Non-pigmented ciliary epithelial cell (primary cell): ENCODE measurements at regions not wholly inside any gene's neighbourhood (a gene's known extent, or its start where the extent isn't known, plus 50 kb on each side); places are given as distances from the start of the nearest gene placed in this dataset.
A peak's percentile ranks its signal among the peaks of the same experiment; 100 is the strongest.
"Not testable (repeated sequence)": the region's sequence is repeated elsewhere in the genome, so short reads cannot be mapped to it uniquely, and the experiment has no call there.

ENCODE experiments used
- DNase-seq: peaks from one replicate; pipeline ENCODE4 v3.0.0-alpha.2; 2010; ENCODE audit warnings: low read depth

DNA sequence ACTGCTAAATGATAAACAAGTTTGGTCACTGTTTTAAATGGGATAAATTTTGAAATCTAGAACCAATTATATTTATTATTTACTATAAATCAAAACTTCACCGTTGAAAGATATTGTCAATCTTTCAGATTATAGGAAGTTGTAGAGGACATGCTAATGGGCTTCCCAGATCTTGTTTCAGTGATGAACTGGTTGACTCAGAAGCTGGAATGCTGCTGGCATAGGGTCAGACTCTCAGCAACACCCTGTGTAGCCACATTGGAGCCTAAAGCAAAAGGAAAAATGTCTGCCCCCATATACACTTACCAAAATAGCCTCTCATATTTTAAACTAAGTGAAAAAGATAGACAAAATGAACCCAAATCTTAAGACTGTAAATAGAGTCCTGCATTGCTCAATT, 916.9 kb upstream of the SOX9 start:
- DNase-seq = no peak

DNA sequence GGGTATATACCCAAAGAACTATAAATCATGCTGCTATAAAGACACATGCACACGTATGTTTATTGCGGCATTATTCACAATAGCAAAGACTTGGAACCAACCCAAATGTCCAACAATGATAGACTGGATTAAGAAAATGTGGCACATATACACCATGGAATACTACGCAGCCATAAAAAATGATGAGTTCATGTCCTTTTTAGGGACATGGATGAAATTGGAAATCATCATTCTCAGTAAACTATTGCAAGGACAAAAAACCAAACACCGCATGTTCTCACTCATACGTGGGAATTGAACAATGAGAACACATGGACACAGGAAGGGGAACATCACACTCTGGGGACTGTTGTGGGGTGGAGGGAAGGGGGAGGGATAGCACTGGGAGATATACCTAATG, 914.9 kb upstream of the SOX9 start:
- DNase-seq = not testable (repeated sequence)

DNA sequence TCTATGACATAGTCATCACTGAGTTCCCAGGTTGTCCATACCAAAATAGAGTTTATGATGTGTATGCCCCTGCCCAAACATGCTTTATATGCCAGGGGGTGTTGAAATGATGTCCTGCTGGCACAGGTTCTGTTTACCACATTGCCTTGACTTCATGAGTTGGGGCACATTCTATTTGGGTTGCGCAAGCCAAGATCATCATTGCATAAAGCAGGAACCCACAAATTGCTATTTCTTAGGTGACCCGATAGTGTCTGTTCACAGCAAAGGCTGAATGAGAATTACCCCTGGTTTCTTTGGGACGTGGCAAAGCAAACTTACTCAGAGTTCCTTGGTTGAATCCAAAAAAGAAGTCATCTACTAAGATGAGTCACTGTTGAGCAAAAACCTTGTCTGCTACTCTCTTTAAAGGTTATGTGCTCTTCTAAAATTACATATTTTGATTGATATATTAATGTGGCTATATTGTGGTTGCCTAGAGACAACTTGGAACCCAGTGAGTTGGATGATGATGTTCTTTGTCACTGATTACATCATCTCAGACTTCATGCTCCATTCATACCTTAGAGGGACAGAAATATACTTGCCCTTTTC, 912.6 kb upstream of the SOX9 start:
- no peak for DNase-seq

DNA sequence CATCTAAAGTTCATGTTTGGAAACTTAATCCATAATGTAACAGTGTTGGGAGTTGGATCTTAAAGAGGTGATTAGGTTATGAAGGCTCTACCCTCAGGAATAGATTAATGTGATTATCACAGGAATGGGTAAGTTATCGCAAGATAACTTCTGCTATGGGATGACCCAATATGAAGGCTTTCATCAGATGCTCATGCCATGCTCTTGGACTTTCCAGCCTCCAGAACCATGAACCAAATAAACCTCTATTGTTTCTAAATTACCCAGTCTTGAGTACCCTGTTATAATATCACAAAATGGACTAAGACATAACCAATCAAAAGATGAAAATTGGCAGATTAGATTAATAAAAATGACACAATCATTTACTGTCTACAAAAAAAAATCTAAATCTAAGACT, 906.9 kb upstream of the SOX9 start:
- no peak for DNase-seq

DNA sequence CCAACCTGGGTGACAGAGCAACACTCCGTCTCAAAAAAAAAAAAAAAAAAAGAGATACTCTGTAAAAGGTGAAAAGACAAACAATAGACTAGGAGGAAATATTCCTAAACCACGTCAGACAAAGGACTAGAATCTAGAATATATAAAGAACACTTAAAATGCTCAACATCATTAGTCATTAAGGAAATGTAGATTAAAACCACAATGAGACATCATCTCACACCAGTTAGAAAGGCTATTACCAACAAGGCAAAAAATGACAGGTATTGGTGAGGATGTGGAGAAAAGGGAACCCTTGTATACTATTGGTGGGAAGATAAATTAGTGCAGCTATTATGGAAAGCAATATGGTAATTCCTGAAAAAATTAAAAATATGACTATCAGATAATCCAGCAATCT, 903.1 kb upstream of the SOX9 start:
- no peak for DNase-seq

DNA sequence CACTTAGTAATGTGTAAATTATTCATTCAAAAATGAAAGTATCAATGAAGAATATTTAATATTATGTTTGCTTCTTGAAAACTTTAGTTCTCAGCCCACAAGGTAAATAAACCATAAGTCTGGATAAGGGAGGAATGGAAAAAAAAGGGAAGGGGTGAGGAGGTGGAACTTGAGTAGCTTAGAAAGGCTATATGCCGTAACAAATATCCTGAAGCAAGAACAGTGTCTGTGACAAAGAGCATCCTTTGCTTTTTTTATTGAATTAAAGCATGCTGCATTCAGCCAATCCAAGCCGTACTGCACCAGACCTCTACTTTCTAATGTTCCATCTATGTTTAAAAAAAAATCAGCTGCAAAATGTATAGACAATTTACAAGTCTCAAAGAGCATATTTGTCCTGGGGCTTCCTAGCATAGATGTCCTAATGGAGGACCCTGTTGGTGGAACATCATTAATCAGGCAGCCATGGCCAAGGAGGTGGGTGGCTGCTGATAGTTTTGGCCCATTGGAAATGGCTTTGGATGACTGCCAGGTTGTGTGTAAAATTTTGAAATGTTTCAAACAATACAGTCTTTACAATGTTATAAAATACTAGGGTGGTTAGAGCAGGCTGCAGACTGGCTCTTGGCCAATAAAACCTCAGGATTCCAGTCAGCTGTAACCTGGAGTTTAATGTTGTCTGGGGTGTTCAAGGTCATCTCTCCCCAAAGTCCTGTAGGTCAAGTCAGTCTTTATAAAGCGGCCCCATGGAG, 895.8 kb upstream of the SOX9 start:
- DNase-seq = no peak

DNA sequence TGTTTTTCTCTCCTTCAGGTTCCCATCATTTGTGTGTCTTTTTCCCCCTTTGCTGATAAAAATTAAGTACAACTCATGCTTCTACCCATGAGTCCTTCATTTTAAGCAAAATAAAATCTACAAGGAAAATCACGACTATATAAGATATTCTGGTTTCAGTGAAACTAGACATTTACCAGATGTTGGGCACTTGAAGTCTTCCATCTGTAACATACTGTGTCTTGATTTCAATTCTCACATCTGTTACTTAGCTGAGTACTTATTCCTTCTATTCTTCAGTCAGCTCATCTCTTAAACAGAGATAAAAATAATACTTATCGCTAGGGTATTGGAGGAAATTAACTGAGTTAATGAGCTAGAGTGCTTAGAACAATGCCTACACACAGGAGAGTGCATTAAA, 893.0 kb upstream of the SOX9 start:
- DNase-seq = no peak

DNA sequence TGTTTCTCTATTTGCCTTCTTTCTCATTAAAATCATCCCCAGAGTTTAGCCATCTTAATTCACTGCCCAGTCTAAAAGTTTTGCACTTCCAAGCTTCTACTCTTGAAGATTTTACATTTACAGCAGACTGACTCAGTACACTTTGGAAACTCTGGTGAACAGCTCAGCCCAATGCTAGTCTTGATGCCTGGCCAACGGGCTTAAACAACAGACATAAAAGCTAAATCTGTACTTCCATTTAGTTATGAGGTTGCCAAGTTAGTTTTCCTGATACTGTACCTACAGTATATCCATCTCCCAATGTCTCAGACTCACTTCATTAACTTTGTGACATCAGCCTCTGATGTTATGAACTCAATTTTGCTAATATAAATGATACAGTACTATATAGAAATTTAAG, 891.8 kb upstream of the SOX9 start:
- DNase-seq = no peak

DNA sequence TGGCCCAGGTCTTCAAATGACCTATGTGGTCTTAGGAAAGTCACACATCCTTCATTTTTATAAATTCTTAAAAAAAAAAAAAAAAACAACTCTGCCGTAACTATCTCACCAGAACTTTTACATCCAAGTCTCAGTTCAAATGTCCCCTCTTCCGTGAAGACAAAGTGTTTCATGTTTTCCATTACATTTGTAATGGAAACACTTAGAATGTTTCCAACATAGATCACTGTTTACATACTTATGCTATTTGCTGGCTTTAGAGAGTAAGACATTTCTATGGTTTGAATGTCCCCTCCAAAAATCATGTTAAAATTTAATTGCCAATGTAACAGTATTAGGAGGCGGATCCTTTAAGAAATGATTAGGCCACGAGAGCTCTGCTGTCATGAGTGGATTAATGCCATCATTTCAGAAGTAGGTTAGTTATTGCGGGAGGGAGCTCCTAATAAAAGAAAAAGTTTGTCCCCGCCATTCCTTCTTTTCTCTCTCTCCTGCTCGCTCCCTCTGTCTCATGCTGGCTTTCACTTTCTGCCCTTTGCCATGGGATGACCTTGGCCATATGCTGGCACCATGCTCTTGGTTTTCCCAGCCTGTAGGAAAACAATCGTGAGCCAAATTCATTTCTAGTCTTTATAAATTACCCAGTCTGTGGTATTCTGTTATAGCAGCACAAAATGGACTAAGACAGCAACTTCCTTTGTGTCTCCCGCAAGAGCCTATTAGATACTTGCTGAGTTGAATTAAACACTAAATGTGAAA, 887.8 kb upstream of the SOX9 start:
- DNase-seq = no peak

DNA sequence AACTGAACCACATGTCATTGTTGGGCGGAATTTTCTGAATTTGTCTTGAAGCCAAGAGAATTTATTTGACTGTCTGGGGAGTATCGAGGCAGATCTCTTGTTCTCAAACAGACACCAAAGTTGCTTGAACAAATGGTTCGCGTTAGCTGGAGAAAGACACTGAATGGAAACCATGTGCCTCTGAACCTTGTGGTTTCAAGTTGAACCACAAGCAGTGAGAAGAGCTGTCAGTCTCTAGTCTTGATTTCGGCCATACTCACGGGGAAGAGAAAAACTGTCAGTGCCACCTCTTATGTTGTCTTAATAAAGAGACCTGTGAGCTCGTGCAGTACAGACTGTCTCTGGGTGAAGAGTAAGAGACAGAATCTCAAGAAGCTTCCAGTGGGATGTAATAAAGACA, 886.5 kb upstream of the SOX9 start:
- DNase-seq = no peak

DNA sequence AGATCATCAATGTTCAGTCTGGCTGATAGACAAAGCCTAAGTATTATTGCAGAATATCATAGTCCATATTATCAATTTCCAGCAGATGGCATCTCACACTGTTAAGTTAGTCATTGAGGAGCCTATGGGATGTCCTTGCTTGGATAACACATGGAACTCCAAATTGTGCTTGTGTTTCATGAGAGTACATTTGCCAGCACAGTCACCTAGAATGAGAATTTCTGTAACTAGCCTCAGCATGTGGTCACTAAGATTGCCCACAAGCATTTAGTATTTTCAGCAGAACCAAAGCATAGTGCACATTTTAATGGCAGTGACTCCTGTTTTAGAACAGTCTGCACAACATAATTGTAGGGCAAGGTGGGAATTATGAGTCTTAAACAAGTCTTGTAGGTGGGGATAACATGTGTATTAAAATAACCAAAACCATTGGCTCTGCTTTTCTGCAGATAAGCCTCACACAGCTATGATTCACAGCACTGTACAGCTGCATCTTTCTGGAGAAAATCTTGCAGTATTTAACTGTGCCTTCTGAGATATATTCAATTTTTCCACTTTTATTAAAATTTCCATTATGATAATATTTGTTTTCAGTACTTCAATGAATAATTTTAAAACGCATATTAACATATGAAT, 882.8 kb upstream of the SOX9 start:
- DNase-seq = no peak

DNA sequence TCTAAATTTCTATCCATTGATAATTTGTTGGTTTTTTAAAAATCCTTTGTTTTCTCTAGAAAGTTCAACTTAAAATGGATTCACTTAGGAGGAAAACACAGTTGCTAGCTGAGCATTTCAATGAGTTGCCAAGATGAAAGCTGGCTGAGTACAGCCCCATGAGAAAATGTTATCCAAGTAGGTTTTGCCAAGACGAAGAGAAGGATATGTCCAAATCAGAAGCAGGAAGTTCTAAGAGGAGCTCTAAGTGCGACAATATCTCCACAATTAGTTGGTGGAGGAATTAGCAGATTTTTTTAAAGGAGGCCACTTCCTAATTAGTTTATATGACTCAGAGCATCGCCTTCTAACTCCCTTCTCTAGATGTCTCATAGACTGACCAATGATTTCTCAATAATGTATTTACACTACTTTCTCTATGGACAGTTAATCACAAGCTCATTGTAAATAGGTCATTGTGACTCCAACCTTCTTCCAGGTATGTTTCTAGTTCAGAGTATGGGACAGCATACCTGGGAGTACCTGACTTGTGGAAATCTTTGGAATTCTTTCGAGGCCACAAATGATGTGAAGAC, 873.3 kb upstream of the SOX9 start:
- DNase-seq = no peak

DNA sequence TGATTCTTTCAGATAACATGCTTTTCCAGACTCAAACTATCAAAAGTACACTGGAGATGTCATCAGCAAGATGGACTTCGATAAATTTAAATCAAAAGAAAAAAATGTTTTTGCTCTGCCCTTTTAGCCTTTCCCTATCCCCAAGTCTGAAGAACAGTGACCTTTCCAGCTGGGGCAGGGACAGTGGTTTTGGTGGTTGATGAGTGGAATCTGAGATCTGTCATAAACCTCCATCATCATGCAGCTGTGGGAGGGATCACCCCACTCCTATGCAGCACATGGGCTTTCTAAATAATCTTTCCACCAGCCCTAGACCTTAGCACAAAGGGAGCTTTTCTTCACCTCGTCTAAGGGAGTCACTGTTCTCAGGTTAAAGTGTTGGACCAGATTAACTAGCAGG, 869.5 kb upstream of the SOX9 start:
- no peak for DNase-seq

DNA sequence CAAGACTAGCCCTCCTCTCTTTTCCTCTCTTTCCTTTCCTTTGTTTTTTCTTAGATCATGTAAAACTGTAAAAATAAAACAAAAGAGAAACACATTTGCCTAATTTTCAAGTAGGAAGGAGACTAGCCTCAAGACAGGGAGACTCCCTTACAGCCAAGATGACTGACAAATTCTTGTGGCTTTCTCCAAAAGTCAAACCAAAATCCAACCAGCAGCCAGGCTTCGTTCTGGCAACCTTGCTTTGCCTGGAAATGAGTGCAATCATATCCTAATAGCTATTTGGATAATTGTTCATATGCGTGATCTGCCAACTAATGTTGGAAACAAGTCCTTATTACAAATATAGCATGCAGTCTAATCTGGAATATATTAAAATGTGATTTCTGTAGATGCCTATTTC, 868.9 kb upstream of the SOX9 start:
- no peak for DNase-seq

DNA sequence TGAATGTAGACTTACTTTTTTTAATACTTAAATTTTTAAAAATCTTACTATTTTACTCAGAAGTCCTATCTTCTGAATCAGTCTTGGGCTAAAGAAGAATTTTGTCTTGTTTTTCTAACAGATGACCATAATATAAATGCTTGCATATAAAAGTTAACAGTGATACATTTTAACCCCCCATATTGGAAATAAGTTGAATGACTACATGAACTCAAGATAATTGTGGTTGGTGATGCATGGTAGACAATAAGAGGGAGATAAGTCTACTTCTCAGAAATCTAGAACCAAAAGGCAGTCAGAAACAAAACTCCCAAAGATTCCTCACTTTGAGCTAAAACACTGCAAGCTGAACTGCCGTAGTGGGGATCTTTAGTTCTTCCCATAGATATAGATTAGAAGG, 868.4 kb upstream of the SOX9 start:
- DNase-seq = no peak

DNA sequence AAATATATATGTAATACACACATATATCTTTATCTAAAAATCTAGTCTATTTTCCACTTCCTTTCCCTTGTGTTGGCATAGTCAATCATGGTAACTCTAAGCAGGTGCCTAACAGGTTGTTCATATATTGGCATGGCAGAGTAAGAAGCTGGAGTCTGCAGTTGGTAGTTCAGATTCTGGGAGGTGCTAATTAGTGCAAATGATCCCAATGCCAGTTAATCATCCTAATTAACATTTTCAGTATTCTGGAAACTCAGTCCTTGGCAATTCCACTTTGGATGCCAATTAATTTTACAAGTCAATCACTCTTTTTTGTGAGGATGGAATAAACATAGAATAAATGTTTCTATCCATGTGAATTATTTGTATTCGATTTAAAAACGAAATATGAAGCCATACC, 863.7 kb upstream of the SOX9 start:
- DNase-seq = no peak

DNA sequence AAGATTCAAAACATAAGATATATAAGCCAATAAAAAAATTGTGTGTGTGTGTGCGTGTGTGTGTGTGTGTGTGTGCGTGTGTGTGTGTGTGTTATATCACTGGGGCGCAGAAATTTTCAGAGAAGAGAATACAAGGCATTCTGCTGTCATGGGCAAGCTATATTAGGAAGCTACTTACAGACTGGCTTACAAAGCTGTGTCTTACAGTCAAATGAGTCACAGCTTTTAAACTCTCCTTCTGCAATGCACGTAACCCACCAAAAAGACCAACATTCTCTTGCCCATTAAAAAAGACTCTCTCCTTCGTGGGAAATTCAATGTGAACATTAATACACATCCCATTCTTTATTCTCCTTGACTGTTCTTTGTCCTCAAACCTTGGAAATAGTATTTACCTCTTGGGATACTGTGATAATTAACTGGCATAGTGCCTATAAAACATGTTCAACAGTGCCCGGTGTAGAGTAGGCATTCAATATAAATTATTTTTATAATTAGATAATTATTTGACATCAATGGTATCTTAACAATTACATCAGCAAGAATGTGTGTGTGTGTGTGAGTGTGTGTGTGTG, 860.4 kb upstream of the SOX9 start:
- peak; percentile 27 for DNase-seq

DNA sequence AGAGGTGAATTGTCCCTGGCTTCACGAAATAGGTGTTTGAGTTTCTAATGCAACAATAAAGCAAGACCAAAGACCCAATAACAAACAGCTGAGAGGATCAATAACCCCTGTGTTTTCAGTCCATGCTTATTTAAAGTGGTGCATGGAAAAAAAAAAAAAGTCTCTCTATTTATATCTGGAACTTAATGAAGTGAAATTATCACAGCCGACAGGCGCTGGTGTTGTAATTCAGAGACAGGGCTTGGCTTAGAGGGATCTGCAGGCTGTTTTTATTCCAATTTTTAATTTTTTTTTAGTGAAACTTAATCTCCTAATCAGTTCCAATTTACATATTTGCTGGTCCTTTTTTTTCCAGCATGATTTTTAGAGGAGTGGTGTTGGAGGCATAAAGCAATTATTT, 858.2 kb upstream of the SOX9 start:
- DNase-seq = no peak

DNA sequence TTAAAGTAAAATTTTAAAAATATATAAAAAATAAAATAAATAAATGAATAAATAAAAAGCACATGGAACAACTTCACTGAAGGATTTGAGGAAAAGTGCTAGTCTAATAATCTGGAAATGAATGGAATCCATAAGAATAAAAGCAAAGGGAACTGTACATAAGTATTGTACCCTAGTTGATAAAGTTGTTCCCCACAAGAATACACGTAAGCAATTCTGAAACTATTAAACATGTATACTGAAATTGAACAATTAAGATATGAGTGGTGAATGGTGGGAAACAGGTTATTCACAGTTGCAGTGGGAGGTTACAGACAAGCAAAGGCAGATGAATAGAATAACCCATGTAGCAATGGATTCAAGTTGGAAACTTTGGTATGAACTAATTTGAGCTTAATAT, 853.2 kb upstream of the SOX9 start:
- no peak for DNase-seq

DNA sequence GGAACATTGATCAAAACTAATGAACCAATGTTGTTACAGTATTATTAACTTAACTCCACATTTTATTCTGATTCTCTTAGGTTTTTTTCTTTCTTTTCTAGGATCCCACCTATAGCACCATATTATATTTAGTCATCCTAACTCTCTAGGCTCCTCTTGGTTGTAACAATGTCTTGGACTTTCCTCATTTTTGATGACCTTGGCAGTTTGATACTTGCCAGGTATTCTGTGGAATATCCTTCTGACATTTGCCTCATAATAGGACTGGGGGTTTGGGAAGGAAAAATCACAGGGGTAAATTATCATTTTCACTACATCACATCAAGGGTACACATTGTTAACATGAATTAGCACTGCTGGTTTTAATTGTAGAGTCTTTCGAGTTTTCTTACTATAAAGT, 851.6 kb upstream of the SOX9 start:
- no peak for DNase-seq

DNA sequence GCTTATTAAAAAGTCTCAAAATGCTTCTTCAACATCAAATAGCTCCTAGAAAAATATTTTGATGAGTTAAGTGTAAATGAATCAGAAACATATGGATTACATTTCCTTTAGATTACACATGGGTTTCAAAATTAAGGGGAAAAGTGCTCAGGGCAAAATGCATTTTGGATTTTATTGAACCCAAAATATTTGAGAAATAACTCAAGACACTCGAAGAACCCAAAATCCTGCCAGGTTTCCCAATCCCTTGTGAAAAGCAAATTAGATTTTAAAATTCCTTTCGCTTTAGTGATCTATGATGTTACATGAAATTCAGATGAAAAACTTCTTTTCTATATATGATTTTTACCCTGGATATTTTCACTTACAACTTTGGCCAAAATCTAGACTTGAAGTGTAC, 847.4 kb upstream of the SOX9 start:
- DNase-seq = no peak

DNA sequence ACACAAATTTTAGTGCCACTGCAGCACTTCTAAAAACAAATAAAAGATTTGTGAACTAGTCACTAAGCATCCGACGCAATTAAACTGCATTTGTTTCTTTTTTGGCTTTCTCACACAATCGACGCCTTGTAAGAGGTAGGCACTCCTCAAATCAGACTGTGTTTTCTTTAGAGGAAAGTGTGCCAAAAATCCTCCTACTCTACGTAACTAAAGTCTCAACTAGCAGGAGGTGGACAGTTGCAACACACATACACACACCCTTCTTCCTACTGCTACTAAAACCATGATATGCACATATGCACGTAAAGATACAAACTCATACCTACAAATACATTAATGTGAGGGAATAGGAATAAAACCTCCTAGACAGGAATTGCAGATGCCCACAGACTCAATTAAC, 844.7 kb upstream of the SOX9 start:
- DNase-seq = no peak
